ENCODE measurements at regions not wholly inside any gene's neighbourhood (a gene's known extent, or its start where the extent isn't known, plus 50 kb on each side); places are given as distances from the start of the nearest gene placed in this dataset.
A peak's percentile ranks its signal among the peaks of the same experiment; 100 is the strongest.
"Not testable (repeated sequence)": the region's sequence is repeated elsewhere in the genome, so short reads cannot be mapped to it uniquely, and the experiment has no call there.

- no peak for DNase-seq
These were observed 50.7 kb upstream of the C12orf71 start for GRCh38 chr12:27133022-27133590.

DNA sequence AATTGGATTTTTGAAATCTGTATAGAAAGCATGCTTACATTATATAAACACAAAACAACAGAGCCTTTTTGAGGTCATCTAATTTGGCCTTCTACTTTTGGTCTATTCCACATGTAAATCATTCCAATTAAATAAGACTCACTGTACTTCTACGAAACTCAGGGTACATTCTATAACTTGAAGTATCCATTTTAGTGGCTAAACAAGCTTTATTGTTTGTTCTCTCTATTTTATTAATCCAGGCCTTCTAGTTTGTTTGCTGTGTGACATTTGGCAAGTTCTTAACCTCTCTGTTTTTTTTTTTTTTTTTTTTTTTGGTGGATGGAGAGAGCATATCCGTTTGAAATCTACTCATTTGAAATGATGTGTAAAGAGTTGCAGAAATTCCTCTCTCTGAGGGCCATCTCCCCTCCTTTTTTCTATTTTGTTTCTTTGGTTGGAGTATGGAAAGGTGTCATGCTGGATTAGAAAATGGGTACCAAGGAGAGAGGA is 58.1 kb upstream of the C12orf71 start:
- no peak for DNase-seq

DNA sequence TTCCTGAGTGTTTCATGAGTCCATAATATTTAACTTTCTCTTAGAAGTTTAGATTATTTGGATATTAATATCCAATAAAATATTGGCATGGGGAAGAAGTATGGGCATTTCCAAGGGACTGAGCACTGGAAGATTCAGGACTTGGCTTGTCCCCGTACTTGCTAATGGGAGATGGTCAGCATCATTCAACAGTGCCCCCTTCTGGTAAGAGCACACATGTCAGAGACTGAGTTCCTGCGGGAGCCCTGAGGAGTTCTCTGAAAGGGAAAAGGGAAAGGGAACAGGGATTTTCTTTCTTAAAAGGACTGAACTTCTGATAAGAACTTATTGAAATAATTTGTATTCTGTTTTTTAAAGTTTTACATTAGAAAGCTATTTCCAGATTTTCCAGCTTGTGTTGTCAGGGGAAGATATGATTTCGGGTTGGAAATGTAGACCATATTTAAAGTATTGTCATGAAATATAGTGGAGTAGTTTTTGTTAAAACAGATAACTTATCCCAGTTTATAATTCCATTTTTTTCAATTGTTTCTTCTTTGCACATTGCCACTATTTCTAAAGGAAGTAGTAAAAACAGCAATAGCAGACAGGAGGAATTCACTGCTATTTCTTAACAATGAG is 59.8 kb upstream of the C12orf71 start:
- peak; percentile 61 for DNase-seq

- DNase-seq, result no peak
These were observed 61.1 kb upstream of the C12orf71 start for GRCh38 chr12:27143256-27144069.

- not testable (repeated sequence) for DNase-seq
These were observed 63.3 kb upstream of the C12orf71 start for GRCh38 chr12:27145725-27146124.

GRCh38 chr12:27148373-27148772 is 66.0 kb upstream of the C12orf71 start:
- no peak for DNase-seq

GRCh38 chr12:27148791-27149190 is 66.4 kb upstream of the C12orf71 start:
- DNase-seq, result no peak

DNA sequence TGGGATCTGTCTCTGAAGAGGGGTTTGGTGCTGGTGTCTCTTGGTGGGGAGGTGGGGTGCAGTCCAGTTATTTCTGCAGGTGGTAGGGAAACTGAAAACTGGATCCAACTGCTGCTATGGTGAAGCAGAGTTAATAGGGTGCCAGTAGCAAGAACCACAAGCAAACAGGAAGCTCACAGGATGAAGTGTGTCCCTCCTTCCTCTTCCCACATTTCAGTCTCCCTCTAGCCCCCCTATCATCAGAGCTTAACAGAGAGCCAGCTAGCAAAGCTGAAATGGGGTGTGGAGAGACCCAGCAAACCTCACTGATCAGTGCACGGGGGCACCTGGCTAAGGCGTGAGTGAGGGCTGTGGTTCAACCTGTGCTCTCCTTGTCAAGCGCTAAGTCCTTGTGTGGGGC is 69.1 kb upstream of the C12orf71 start:
- no peak for DNase-seq

DNA sequence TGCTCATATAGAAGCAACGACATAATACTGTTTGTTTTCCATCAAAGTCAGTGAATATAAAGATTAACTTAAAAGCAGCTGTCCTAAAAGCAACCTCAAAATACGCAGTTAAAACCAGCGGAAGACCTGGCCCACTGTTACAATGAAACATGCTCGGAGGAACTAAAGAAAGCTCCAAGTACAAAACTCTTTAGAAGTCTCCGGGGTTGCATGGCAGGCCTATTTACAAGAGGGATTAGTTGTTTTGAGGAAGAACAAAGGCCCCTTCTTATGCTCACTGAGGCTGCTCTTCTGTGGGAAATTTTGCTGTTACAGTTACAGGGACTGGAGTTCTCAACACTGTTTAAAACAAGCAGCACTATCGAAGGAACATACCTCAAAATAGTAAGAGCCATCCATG is 75.9 kb upstream of the C12orf71 start:
- no peak for DNase-seq

- peak; percentile 75 for DNase-seq
These were observed 79.3 kb upstream of the C12orf71 start for GRCh38 chr12:27161458-27162228.

- DNase-seq, result no peak
These were observed 79.8 kb upstream of the C12orf71 start for GRCh38 chr12:27162229-27162537.

GRCh38 chr12:27163048-27163715 is 80.8 kb upstream of the C12orf71 start:
- DNase-seq, result no peak

DNA sequence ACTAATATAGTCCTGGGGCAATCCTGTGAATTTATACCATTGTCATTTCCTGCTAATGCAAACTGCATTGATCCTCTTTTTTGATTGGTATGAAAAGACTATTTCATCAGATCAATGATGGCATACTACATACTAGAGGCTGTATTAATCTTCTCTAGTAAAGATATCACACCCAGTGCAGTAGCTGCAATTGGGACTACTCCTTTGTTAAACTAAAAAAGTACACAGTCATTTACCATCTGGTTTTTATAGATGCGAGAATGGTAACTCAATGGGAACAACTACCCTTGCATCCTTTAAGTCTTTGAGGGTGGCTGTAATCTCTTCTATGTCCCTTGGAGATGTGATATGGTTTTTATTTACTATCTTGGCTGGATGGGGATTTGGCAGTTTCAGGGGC is 80.2 kb upstream of the STK38L start:
- DNase-seq, result no peak

- no peak for DNase-seq
These were observed 79.6 kb upstream of the STK38L start for GRCh38 chr12:27164330-27165040.

- DNase-seq, result not testable (repeated sequence)
These were observed 78.1 kb upstream of the STK38L start for GRCh38 chr12:27165958-27166357.

DNA sequence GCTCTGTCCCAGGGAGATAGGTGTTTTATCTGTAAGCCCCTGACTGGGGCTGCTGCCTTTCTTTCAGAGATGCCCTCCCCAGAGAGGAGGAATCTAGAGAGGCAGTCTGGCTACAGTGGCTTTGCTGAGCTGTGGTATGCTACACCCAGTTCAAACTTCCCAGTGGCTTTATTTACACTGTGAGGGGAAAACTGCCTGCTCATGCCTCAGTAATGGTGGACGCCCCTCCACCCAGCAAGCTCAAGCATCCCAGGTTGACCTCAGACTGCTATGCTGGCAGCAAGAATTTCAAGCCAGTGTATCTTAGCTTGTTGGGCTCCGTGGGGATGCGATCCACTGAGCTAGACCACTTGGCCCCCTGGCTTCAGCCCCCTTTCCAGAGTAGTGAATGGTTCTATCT is 72.6 kb upstream of the STK38L start:
- DNase-seq, result not testable (repeated sequence)

DNA sequence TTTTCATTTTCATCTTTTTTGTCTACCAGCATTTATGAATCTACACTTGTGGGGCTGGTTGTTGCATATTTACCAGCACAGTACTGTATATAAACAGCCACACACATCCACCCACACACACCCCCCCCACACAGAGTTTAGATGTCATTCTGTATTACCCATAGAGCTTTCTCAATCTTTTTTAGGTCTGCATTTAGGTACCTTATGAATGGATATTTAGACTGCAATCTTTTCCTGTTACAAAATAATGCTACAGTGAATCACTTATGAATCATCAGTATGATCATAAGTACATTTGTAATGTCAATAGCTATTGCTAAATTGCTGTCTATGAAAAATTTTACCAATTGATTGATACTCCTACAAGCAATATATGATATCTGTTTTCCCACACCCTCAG is 67.3 kb upstream of the STK38L start:
- no peak for DNase-seq

DNA sequence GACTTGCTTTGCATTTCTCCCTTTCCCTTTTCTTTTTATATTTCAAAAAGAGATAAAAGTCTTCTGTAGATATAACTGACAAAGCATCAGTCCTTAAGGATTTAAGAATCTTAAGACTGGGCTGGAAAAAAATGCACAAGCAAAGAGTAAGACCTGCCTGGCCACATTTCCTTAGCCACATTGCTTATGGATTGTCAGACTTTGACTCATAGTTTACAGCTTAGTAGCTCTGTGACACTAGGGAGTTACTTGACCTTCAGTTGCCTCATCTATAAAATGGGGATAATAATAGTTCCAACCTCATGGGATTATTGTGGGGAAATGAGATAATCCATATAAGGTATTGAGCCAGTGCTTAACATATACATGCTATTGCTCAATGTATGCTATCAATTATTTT is 66.4 kb upstream of the STK38L start:
- no peak for DNase-seq

DNA sequence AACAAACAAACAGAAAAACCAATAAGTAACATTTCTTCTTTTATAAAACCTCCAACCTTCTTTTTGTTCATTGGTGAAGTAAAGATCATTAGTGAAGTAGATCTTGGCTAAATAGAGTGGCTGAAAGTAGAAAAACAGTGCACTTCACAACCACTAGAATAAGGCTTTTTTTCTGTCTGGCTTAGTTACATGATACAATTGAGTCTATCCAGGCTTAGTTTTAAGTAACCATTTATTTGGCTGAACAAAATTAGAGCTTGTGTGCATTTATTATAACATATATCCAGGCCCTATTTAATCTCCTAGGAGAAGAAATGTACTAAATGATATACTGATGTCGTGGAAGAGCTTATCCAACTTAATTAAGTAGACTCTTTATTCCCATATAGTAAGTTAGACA is 65.8 kb upstream of the STK38L start:
- DNase-seq, result no peak

DNA sequence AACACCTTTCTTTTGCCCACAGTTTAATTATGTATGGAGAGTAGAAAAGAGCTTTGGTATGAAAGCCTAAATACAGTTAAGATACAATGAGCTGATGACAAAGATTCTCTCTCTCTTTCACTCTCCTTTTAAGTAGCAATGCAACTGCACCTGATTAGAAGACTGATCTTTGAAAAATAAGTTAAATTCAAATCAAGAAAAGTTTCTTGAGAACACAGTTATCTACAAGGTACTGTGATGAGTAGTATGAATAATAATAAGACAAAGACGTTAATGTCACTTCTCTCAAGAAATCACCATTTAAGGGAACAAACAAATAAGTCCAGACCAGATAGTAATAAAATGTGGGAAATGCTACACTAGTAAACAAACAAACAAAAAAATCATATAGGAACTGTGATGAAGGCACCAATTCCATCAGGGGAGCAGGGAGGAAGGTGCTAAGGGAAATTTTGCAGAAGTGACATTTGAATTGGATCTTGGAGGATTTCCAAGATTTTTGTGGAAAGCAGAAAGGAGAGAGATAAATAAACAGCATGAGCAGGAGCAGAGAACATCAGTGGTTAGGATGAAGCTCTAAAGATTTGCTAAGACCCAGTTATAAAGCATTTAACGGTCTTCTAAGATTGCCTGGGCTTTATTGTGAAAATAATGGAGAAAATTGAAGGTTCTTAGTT is 65.2 kb upstream of the STK38L start:
- DNase-seq, result no peak

GRCh38 chr12:27179400-27180214 is 64.5 kb upstream of the STK38L start:
- peak; percentile 41 for DNase-seq
